Urothelium cell line (cell line): ENCODE measurements at regions not wholly inside any gene's neighbourhood (a gene's known extent, or its start where the extent isn't known, plus 50 kb on each side); places are given as distances from the start of the nearest gene placed in this dataset.
"Not testable (repeated sequence)": the region's sequence is repeated elsewhere in the genome, so short reads cannot be mapped to it uniquely, and the experiment has no call there.

Experiments
- DNase-seq: peaks from one replicate; pipeline ENCODE4 v3.0.0; 2011; ENCODE audit warnings: low spot score, mixed read lengths
- FAIRE-seq: peaks from 2 replicates; lab custom pipeline; 2011; peaks lifted over from hg19 to GRCh38; lab: Jason Lieb, UNC

DNA sequence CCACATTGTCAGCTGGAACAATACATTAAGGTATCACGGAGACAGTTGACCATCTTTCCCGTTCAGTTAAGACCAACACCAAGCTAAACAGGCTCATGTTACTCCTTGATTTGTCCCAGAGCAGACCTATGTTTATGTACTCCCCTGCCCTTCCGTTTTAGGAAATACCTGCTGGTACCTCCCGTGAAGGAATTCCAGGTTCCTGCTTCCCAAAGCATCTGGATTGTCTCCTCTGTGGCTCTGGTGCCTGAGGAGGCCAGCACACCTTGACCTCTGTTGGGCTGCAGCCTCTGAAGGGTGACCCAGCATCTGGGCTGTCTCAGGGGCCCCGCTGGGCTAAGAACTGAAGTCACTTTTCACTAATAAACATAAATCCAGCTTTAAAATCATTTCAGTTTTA lies 647.8 kb upstream of the MARCKS start:
- FAIRE-seq (no peak), DNase-seq (no peak)

DNA sequence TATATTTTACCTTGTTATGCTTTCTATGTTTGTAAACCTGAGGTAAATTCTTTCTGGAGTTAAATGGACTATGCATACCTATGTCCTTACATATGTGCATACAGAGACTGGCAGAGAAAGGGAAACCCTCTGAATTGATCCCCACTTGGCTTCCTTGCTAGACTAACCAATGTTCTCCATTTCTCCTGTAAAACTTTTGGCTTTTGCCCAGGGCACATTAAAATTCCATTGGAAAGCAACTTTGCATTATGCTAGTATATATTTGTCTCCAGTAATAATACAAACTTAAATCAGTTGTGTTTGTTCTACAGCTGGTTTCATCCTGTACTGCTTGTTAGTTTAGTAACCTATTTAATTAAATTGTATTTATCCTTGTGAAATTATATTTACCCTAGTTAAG lies 646.0 kb upstream of the MARCKS start:
- DNase-seq, result no peak
- FAIRE-seq, result no peak

DNA sequence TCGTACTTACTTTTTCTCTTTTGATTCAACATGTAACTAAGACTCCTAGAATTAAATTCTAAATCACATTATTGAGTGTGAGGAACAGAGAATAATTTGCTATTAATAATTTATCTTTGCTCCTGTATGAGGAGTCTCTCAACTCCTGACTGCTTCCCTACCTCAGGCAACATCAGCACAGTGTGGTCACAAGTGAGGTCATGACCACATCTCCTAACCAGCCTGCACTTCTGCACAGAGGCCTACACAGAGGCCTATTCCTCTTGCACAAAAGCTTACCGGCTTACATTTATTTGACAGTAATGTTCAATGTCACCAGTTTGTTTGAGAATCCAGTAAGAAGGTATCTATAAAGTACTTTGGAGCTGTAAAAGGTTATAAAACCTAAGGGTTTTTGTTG lies 637.4 kb upstream of the MARCKS start:
- FAIRE-seq (no peak), DNase-seq (no peak)

DNA sequence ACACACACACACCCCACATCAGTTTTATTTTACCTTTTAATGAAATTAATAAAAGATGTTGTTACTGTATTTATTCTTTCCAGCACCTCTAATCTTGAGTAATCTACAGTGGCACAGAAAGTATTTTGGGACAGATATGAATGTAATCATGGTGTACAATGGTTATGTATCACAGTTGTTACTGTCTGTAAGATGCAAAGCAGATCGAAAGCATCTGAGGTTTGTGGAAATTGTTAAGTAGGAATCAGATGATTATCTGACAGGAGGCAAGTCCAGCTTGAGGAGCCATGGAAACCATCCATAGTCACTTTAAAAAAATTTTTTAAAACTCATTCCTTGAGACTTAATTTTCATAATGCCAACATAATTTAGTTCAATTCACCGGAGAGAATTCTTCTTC lies 636.3 kb upstream of the MARCKS start:
- no peak for FAIRE-seq
- DNase-seq, result no peak

DNA sequence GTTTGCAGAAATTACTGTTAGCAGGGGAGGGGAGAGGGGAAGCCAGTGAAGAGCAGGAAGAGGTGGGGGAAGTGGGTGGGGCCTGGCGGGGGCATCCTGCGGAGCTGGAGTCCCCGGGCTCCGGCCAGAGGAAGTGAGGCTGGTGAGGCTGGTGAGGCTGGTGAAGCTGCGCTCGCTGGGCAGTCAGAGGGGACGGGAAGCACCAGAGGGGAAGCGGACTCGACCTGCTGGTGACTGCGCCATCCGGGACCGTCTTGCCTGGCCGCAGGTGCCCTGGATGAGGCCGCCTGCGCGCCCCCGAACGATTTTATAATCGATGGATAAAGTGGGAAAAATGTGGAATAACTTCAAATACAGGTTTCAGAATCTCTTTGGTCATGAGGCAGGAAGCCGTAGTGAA lies 635.3 kb upstream of the MARCKS start:
- no peak for FAIRE-seq
- no peak for DNase-seq

DNA sequence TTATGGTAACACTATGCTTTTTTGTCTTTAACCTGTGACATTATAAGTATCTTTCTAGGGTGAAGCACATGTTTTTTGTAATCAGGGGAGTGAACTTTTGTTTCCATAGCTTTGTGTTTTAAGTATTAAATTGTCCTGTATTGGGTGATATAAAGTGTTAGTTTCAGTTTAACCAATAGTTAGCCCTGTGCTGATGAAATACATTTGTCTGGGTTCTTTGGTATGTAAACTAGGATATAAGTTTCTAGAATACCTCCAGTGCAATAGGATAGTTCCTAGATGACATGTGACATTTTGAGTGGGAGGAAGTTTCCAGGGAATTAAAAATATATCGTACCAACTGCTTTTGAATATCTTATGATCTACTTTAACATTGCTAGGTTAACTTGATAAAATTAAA lies 611.0 kb upstream of the MARCKS start:
- DNase-seq (no peak), FAIRE-seq (no peak)

DNA sequence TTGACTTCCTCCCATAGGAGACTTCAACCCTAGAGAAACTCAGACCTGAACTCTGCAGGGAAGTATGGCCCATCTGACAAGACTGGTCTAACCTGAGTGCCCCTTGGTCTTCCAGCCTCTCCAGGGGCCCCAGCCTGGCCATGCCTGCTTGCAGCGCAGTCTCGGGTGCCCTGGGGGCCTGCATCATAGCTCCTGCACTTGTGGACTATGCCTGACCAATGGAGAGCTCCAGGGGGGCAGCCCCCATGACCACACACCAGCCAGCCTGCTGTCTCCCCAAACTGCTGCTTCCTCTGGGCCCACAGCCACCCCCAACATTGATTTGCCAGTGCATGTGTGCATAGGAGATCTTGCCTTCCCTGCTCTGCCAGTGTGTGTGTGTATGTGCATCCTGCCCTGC lies 608.6 kb upstream of the MARCKS start:
- DNase-seq (no peak), FAIRE-seq (no peak)

DNA sequence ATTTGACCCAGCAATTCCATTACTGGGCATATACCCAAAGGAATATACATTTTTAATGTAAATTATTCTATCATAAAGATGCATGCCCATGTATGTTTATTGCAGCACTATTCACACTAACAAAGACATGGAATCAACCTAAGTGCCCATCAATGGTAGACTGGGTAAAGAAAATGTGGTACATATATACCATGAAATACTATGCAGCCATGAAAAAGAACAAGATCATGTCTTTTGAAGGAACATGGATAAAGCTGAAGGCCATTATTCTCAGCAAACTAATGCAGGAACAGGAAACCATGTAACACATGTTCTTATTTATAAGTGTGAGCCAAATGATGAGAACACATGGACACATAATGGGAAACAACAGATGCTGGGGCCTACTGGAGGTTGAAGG lies 603.0 kb upstream of the MARCKS start:
- FAIRE-seq, DNase-seq: not testable (repeated sequence)

DNA sequence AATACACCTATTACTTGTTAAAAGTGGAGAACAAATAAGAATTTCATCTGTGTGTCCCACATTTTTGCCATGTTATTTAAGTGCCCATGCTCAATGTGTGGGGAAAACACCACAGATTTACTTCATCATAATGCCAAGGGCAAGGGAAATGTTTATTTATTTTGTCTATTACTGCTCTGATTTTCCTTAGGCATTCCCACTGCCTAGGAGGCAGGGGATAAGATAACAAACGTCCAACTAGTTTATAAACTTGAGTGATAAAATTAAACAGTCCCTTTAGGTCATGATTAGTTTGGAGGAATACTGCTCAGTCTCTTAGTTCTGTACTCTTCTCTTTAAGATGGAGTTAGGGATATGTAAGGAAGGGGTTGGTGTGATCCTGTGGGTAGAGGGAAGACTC lies 598.4 kb upstream of the MARCKS start:
- DNase-seq (no peak), FAIRE-seq (no peak)

DNA sequence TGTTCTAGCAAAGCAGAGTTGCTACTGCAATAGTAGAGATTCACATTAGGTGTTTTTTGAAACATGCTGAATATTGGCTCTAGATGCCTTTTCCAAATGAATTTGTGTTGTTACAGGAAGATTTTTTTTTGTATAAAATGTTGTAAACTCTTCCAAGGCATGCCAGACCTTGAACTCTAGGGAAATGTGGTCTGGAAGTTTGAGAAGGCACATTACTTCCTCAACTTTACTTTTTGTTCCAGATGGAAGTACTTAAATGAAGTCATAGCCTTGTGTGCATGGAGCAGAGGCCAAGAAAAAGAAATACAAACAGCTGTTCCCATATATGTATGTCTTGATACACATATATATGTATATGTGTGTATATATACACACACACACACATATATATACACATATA lies 585.7 kb upstream of the MARCKS start:
- DNase-seq (no peak), FAIRE-seq (no peak)

DNA sequence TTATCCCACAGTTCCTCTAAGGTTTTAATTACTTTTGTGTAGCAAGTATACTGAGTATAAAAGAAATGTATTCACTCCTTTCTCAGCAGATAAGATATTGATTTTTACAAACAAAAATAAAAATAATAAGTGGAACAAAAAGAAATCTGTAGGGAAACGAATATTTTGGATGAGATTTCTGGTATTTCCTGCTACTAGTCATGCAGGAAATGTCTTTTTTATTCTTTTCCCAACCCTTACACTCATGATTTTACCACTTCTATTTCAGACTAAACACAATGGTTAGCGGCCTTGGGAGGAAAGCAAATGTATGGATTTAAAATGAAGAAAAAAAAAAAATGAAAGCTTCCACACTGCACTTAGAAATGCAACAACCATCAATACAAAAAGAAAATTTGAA lies 580.5 kb upstream of the MARCKS start:
- DNase-seq (no peak), FAIRE-seq (no peak)

DNA sequence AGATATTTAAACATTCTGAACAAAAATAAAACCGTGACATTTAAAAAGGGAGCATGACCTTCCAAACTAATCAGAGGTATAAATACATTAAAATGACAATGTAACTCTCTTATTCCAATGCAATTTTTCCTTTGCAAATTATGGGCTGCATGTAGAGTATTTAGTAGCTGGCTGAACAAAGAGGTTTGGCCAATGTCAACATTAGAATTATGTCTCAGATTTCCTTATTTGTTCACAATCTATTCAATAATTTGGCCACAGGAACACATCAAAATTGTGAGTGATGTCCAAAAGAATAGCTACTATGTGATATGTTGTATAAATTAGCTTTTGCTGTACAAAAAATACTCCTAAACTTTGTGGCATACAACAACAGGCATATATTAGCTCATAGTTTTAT lies 580.0 kb upstream of the MARCKS start:
- DNase-seq, result no peak
- FAIRE-seq, result no peak

DNA sequence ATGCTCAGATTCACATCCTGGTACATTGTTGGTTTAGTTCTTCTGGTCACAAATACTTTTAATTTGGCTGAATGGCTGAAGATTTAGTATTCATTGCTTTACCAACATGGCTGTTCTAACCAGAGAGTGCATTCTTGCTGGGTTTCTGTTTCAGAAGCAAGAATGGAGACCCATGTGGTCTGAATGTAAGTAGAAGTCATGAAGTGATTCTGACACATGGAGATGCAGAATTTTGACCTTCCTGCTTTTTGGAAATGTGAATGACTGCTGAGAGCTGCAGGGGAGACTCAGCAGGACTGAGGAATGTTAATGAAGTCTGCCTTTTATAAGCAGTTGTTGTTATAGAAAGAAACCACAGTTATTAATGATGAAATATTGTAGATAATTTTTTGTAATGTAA lies 576.1 kb upstream of the MARCKS start:
- no peak for FAIRE-seq
- DNase-seq, result no peak

DNA sequence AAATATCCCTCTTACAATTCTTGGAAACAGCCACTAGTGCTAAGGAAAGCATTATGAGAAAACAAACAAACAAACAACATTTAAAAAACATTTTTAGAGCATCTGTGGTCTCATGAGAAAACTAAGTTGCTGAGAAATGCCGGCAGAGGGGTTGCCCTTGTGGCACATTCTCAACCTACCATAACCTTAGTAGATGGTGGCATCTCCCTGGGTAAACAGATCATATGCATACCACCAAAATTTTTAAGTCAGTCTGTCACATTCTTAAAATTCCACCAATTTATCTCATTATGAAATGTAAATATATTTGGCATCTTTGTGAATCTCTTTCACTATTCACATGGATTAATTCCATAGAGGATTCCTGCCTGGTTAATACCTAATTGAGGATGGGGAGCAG lies 575.7 kb upstream of the MARCKS start:
- DNase-seq (no peak), FAIRE-seq (no peak)

DNA sequence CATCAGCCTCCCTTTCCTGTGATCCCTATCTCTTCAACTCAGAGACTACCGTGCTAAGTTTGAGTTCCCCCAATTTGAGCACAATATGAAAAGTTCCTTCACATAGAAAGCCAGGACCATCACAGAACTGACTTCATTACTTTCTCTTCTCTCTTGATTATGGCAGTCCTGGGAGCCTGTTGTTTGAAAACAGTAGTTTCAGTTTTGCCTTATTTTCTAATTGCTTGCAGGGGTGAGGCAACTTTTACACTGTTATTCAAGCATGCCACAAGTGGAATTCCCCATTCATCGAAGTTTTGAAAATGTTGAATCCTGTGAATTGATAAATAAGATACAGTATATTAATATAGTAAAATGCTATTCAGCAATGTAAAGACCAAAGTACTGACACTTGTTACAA lies 569.7 kb upstream of the MARCKS start:
- FAIRE-seq, result no peak

DNA sequence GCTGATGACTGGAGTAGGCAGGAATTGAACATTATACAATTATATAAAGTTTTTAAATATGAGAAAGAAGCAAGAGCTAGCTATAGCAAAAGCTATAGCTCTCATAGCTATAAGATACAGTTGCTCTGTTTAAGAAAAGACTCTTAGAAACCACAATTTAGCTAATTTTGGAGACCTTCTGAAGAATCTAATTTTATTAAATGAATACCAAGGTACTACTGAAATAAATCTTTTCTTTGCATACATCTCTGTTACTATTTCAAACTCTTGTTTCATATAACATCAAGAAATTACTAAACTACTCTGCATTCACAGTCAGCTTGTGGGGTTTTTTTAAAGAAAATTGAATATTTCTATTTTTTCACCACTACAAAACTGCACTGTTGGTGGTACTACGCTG lies 568.7 kb upstream of the MARCKS start:
- DNase-seq, result no peak
- FAIRE-seq, result no peak

More for the DNA sequence above, 569.7 kb upstream of the MARCKS start:
- no peak for DNase-seq

DNA sequence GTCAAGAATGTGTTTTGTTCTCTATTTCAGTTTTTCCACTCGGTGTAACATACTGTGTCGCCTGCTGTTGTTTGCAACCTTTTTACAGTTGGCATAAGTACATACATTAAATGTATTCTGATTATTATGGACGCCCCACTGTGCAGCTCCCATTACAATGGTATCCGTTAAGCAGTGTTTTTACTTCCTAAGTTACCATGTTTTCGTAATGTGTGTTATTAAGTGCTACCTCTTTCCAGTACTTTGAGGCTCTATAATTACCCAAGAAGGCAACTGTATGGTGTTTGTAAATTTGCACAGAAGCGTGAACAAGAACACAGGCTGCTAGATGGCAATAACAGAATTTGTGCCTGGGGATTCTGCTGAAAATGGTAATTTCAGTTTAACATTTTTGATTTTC lies 568.0 kb upstream of the MARCKS start:
- DNase-seq (no peak), FAIRE-seq (no peak)

DNA sequence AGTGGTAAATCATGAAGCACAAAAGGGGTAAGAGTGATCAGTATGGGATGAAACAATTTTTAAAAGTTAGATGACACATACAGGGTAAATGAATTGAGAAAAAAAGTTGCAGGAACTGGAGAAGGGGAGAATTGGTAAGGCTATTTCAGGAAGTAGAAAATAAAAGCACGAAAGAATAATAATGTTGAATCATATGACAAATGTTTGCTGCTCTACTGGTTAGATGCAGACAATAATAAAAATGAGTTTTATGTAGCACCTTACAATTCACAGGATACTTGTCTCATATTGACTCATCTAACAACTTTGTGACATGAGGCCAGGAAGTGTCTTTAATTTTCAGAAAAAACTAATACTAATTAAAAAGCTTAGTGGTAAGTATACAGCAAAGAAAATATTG lies 566.5 kb upstream of the MARCKS start:
- DNase-seq, result no peak
- no peak for FAIRE-seq

DNA sequence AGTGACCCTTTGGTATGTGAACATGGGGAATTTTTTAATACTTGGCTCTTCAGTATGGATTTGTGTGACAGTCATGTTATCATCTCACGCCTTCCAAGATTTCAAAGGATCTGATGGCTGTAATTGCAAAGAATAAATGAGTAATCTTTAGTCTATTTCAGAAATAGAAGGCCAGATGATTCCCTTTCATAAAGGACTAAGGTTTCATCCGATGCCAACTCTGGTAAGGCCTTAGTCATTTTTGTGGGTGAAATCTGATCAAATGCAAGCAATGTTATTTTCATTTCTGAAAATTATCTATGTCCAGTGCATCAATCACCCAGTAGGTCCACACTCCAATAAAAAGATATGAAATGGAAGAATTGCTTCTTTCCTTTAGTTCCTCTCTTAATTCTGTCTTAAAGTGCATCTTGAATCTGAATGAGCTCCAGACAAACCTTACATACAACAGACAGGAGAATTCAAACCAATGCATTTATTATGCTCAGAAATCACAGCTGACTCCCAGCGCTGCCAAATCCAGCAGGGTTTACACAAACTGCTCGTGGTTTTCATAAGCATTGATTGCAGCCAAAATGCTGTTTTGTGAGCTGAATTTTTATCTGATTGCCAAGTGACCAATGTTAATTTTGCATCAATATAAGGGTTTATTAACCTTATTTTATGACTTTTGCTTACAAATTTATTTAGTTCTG lies 565.2 kb upstream of the MARCKS start:
- DNase-seq (no peak), FAIRE-seq (no peak)

DNA sequence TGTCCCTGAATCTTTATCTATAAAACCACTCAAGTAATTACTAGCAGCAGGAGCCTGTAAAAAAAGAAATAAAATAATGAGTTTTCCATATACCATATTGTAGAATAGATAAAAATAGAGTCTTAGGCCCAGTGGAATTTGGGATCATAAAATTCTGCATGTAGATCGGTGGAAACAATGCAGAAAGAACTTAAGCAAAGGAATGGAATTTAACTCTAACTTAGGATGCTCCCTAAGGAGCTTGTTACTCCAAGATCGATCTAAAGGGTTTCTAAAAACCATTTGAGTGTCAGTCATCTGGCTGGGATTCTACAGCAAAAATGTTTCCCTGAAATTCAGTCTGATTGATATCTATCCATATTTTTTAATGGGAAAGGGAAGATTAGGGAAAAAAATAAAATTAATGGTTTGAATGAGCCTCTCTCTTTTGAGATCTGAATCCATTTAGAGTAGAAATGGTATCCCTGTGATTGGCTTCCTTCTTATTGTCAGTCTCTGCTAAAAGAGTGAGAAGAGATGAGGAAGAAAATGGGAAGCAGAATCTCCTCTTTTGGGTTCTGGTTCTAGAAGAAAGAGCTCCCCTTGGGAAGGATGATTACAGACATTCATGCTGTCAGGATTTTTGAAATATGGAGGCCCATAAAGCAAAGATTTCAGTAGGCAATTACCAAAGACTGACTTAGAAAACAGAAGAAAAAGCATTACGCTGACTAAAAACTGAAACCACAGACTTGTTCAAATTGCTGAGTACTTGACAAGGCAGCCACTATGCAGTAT lies 564.3 kb upstream of the MARCKS start:
- no peak for FAIRE-seq
- no peak for DNase-seq

DNA sequence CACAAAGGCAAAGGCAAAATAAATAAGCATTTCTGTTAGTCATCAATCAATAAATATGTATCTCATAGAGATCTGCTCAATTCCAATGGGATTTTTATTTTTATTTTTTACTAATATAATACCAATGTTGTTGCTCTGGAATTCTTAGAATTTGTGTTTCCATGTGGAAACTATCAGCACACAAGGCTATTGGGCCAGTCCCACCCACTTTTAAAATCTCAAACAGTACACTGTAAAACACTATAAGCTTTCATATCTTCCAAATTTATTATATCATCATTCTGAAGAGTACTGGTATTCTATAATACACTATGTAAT lies 563.8 kb upstream of the MARCKS start:
- DNase-seq (no peak), FAIRE-seq (no peak)

DNA sequence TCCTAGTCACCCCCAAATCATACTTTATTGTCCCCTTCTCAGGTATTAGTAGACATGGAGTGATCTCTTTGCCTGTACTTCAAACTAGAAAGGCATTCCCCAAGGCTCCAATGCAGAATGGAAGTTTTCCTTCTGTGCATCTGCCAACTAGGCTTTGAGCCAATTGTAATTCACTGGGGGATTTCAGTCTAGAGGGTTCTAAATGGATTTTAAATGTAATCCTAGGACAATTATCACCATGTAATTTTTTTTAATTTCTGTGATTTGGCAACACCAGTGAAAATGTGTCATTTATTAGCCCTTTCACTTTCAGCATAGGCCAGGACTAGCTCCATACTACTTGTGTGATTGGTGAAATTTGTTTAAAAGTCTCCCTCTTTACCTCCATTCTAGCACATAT lies 557.6 kb upstream of the MARCKS start:
- DNase-seq (no peak), FAIRE-seq (no peak)

DNA sequence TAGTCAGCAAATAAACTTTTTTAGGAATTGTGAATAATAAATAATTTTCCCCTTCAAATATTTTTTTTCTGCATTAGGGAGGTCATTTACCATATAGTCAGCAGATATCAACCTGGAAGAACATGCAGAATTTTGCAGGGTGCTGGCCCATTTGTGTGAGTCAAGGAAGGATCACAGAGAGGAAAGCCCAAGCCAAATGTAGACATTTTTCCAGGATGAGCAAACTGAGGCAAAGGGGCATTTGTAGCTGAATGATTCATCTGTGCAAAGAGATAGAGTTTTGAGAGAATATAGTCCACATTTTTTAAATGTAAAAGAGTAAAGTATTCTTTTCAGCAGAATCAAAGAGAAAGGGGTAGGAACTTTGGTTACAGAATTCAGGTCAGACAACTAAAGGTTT lies 555.5 kb upstream of the MARCKS start:
- FAIRE-seq (no peak), DNase-seq (no peak)
